Hematopoietic multipotent progenitor cell treated with erythropoietin and hydrocortisone succinate and interleukin-3 and kit ligand, for 4 days (in vitro differentiated cells): ENCODE measurements at regions not wholly inside any gene's neighbourhood (a gene's known extent, or its start where the extent isn't known, plus 50 kb on each side); places are given as distances from the start of the nearest gene placed in this dataset.

Source experiments
- DNase-seq: peaks from one replicate; pipeline ENCODE4 v3.0.0-alpha.2; 2015

DNA sequence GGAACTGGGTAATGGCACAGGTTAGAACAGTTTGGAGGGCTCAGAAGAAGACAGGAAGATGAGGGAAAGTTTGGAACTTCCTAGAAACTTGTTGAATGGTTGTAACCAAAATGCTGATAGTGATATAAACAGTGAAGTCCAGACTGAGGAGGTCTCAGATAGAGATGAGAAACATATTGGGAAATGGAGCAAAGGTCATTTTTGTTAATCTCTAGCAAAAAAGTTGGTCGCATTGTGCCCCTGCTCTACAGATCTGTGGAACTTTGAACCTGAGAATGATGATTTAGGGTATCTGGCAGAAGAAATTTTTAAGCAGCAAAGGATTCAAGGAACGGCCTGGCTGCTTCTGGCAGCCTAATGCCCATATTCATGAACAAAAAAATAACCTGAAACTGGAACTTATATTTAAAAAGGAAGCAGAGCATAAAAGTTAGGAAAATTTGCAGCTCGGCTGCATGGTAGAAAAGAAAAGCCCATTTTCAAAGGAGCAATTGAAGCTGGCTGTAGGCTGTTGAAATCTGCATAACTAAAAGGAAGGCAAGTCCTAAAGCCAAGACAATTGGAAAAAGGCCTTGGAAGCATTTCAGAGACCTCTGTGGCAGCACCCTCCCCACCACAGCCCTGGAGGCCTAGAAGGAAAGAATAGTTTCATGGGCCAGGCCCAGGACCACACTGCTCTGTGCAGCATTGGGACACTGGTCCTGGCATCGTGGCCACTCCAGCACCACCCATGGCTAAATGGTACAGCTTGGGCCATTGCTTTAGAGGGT, 182.6 kb upstream of the CD96 start:
- no peak for DNase-seq

DNA sequence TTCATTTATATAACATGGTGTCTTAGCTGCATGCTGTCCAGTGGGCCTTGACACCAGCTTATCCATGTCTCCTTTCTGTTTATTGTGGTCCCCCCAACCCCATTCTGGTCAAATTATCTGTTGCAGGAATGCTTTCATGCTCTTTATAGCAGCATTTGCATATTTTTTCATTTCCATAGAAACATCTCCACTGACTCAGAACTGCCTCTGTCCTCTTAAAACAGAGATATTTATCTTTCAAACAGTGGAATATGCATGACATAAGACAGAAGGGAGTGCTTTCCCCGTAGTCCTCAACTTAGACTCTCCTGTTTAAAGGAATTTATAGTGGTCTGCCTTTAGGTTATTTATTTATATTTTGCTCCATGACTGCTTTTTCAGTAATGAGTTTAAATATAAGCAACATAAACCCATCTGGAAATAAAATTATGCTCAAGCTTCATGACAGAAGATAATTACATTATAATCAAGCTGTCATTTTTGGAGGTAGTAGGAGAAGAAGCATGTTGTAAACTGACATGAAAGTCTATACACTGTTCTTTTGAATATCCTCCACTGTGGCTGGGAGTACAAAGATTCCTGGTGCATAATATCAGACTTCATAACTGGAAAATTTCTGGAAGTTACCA, 179.5 kb upstream of the CD96 start:
- DNase-seq = no peak

DNA sequence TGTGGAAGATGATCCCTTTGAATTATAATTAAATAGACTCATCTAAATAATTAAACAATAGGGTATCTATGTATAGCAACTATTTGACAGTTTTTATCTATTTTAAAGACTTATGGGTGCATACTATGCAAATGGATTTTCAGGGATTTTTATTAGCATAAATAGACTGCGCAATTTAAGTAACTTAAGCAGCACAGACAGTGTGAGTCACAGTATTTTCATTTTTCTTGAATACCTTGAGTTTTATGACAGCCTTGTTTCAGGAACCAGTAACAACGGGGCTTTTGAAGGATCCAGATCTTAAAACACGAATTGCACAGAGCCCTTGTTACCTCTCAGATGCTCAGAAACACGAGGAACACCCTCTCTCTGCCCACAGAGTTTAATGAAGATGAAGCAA, 175.5 kb upstream of the CD96 start:
- DNase-seq = no peak

DNA sequence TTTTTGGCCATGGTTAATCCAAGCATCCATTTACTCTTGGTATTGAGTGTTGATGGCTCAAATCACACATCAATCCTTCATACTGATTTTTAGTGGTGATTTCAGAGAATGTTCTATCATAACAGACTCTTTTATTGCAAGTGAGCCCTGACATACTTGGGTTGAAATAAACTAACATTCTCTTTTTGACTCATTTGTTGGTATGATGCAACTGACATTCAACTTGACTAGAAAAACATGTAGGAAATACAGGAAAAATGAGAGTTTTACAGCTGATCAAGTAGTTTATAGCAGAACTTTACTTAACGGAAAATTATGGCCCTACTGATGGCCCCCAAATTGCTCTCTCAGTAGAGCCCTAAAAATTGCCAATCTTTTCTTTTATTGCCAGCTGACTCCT, 173.9 kb upstream of the CD96 start:
- no peak for DNase-seq

DNA sequence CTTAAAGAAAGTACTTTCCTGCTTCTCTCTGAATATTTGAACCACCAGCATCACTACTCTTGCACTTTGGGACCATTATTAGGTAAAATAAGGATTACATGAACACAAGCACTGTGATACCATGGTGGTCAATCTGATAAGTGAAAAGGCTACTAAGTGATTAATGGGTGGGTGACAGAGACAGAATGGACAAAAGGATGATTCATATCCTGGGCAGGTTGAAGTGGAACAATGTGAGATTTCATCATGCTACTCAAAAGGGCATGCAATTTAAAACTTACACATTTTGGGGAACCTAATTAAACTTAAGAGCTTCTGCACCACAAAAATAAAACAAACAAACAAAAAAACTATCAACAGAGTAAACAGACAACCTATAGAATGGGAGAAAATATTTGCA, 172.0 kb upstream of the CD96 start:
- no peak for DNase-seq

DNA sequence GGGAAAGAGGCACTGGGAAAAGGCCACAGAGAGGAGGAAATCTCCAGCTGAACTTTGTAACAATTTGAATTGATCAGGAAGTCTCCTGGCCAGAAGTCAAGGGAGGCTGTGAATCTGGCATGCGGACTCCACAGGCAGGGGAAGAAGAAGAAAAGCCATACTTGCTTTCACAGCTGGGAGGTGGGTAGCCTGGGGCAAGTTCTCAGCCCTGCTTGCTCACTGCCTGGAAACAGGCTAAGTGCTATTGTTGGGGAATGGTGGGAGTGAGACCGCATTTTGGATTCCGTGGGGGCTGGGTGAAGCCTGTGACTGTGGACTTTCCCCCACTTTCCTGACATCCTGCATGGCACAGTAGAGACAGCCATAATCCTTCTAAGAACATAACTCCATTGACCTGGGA, 168.8 kb upstream of the CD96 start:
- DNase-seq = no peak

DNA sequence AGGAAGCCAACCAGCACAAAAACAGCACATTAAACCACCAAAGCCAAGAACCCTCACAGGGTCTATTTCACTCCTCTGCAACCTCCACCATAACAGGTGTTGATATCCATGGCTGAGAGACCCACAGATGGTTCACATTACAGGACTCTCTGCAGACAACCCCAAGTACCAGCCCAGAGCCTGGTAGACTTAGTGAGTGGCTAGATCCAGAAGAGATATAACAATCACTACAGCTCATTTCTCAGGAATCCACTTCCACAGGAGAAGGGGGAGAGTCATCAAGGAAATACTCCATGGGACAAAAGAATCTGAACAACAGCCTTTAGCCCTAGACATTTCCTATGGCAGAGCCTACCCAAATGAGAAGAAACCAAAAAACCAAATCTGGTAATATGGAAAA, 168.1 kb upstream of the CD96 start:
- no peak for DNase-seq

DNA sequence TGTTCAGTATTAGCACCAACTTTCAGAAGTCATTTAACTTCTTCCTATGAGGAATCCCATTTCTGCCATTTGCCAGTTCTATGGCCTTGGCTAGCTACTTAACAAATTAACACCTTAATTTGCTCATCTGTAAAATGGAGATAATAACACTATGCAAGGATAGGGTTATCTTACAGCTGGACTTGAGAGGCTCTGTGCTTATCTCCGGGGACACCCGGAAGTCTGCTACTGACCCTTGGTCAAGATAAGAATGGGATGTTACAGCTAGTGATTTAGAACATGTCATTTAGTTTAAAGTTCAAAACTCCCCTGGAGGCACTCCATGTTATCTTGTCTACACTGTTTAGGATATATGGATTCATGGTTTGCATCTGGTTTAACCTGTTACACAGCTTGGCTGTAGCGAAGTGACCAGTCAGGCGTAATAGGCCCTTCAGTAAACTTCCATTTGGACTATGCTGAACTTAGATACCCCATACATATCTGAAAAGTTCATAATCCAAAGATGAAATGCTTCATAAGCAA, 156.0 kb upstream of the CD96 start:
- DNase-seq = peak; percentile 9

DNA sequence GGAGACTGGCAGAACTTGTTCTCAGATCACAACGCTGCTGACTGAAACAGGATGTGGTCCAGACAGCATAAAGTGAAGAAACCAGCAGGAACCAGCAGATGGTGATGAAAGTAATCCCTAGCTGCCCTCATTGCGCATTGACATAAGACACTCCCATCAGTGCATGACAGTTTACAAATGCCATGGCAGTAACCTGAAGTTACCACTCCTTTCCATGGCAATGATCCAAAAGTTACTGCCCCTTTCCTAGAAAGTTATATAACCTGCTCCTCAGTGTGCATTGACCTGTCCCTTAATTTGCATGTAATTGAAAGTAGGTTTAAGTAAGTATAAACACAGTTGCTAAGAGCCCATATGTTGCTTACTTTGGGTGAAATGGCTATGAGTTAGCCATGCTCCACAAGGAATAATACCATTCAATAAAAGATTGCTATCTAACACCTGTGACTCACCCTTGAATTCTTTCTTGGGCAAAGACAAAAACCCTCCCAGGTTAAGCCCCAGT, 149.1 kb upstream of the CD96 start:
- peak; percentile 6 for DNase-seq

DNA sequence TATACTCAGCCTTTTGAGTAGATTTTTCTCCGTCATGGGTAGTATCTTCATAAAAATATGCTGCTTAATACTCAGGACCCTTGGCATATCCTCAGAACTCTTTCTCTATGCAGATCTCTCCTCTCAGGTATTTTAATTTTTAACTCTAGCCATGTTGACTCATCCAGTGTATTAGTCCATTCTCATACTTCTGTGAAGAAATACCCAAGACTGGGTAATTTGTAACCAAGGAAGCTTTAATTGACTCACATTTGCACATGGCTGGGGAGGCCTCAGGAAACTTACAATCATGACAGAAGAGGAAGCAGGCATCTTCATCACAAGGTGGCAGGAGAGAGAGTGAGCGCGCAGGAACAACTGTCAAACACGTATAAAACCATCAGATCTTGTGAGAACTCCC, 129.3 kb upstream of the CD96 start:
- no peak for DNase-seq

DNA sequence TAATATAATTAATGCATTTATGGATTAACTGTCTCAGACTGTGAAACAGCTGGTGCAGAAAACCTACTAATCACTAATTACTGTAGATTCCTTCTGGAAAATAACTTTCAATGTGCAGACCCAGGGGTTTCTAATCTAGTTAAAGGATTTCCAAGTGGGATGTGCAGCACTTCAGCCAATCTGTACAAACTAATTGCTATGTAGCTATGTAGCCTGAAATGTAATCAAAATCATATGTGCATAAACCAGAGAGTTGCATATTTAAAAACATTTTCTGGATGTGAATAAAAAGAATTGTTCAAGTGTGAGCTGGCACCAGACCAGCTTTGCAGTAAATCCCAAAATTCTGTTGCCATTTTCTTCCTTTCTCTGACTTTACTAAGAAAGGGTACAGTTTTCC, 127.5 kb upstream of the CD96 start:
- DNase-seq = no peak

DNA sequence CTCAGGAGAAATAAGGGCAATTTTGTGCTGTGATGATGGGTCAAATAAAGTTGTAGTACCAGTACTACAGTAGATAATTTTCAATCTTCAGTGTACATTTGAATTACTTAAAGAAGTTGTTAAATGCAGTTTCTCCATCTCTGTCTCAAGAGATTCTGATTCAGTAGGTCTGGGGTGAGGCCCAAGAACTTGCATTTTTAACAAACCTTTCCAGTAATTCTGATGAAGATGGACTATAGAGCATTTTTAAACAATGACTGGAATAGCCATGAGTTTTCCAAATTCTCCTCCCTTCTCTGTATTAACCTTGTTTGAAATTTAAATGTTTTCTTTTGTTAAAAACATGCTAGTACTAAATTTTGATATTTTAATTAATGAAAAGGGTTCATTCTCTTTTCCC, 127.0 kb upstream of the CD96 start:
- DNase-seq = no peak

DNA sequence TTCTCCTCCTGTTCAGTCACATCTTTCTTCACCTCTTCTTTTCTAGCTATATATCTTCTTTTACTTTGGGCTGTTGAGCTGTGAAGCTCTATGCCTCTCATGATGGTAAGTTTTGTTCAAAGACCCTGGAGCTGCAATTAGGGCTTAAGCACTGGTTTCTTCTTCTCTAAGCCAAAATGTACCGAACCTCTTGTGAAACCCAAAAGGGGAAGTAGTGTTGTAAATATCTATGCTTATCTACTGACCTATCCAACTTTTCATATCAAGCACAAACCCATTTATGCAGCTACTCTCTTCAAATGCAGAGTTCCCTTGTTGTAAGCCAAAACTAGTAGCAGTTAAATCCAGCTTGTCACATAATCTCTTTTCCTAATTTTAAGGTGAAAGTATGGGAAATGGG, 123.6 kb upstream of the CD96 start:
- peak; percentile 66 for DNase-seq

DNA sequence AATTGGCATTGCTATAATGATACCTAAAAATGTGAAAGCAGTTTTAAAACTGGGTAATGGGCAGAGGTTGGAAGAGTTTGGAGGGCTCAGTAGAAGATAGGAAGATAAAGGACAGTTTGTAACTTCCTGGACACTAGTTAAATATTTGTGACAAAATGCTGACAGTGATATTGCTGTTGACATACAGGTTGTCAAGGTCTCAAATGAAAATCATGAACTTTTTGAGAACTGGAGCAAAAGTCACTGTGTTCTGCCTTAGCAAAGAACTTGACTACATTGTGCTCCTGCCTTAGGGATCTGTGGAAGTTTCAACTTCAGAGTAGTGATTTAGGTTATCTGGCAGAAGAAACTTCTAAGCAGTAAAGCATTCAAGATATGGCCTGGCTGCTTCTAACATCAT, 113.7 kb upstream of the CD96 start:
- no peak for DNase-seq

DNA sequence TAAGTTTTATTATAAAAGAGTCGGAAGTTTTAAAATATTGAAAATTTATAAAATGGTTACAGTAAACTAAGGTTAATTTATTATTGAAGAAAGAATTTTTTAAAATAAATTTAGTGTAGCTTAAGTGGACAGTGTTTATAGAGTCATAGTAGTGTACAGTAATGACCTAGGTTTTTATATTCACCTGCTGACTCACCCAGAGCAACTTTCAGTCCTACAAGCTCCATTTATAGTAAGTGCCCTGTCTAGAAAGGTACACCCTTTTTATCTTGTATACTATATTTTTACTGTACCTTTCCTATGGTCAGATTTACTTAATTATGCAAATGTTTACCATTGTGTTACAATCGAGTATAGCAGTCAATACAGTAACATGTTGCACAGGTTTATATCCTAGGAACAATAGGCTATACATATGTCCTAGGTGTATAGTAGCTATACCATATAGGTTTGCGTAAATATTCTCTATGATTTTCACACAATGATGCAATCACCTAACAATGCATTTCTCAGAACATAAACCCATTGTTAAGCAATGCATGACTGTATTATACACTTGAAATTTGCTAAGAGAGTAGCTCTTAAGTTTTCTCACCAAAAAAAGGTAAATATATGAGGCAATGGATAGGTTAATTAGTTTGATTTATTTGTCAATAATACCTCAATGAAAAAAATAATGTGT, 106.9 kb upstream of the CD96 start:
- no peak for DNase-seq

DNA sequence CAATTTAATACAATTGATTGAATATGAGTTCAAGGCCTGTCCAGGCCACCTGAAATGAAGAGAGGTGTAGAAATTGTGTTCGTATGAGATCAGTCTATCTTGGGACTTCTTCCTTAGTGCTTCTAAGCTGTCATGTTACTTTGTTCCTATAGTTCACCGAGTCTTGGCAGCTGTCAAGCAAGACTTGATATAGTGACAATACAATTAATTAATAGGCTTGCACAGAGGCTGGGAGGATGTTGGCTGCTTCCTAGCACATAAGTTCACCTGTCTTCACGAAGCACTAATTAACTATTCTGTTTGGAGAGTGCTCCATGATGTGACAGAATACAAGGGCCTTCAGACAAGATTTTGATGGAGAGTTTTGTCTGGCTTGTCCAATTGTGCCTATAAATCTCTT, 103.7 kb upstream of the CD96 start:
- DNase-seq = no peak

DNA sequence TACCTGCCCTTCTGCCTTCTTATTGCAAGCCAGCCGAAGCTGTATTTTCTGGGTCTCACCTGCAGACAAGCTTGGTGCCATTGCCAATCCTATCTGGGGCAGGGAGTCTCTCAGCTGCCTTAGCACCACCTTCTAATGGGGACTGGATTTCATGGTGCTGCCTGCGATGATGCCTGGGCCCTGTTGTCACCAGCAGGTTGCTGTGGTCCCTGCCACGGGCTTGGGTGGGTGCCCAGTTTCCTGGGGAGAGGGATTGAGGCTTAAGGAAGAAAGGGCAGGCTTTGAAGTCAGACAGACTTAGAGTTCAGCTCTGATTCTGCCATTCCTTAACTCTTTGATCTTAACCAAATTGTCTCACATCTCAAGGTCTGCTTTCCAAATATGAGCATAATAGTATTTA, 87.4 kb upstream of the CD96 start:
- no peak for DNase-seq

DNA sequence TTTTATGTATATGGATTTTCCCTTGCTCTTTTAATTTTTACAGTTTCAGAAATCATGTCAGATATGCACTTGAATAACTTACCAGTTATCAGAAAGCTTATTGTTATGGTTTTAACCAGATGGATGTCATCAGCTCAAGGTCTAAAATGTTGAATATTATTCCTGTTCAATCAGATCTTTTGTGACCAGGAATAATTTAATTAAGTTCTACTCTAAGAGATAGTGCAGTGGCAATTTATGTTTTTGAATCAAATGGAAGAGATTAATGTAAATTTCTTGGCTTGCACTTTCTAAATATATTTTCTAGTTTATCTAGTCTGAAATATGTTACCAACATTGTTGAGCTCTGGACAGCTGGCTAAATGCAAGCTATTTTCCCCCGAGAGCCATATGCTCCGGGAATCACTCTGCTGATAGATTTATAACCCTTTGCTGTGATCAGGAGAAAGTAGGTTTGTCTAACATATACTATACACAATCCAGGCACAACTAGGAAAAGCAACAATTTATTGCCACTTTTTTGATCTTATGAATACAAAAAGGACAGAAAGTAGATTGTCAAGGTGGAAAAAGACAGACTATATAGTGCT, 76.8 kb upstream of the CD96 start:
- no peak for DNase-seq

DNA sequence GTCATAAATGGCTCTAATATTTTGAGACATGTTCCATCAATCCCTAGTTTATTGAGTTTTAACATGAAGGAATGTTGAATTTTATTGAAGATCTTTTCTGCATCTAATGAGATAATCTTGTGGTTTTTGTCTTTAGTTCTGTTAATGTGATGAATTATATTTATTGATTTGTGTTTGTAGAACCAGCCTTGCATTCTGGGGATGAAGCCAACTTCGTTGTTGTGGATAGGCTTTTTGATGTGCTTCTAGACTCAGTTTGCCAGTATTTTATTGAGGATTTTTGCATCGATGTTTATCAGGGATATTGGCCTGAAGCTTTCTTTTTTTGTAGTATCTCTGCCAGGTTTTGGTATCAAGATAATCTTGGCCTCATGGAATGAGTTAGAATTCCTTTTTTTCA, 72.0 kb upstream of the CD96 start:
- DNase-seq = no peak

DNA sequence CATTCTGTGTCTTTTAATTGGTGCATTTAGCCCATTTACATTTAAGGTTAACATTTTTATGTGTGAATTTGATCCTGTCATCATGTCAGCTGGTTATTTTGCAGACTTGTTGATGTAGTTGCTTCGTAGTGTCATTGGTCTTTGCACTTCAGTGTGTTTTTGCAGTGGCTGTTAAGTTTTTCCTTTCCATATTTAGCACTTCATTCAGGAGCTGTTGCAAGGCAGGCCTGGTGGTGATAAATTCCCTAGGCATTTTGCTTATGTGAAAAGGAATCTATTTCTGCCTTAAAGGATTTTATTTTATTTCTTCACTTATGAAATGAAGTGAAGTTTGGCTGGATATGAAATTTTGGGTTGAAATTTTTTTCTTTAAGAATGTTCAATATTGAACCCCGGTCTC, 70.2 kb upstream of the CD96 start:
- no peak for DNase-seq

DNA sequence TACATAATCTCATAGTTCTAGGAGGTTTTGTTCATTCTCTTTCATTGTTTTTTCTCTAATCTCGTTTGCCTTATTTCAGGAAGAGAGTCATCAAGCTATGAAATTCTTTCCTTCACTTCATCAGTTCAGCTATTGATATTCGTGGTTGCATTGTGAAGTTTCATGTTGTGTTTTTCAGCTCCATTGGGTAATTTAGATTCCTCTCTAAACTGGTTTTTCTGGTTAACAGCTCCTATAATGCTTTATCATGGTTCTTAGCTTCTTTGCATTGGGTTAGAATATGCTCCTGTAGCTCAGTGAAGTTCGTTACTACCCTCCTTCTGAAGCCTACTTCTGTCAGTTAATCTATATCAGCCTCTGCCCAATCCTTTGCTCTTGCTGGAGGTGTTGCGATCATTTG, 69.4 kb upstream of the CD96 start:
- DNase-seq = no peak

DNA sequence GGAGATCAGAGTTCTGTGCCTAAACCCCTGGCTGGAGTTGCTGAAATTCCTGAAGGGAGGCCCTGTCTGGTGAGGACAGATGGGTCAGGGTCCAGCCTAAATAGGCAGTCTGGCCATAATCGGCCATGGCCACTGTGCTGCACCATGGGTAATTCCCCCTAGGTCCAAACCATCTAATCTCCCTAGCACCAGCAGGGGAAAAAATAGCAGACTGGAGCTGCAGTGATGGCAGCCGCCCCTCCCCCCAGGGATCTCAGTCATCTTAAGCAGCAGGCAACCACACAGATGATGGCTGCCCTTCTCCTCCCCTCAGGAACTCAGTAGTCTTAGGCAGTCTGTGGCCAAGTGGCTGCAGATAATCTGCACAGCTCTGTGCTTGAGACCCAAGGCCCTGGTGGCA, 68.4 kb upstream of the CD96 start:
- peak; percentile 3 for DNase-seq

DNA sequence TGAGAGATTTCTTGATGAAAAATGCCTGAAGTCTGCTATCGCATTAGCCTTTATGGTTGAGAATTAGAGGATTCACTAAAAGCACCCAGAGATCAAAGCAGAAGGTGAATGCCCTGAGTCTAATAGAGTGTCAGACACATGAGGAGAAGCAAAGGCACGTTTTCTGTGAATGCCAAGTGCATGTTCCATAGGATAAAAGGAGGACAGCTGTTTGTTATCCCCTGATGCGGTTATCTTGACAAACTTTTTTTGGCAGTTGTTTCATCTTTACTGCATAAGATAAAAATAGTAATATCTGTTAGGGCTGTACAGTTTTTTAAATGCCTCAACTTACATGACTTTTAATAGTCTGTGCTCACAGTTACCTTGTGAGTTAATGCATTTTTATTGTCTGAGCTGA, 65.3 kb upstream of the CD96 start:
- no peak for DNase-seq

DNA sequence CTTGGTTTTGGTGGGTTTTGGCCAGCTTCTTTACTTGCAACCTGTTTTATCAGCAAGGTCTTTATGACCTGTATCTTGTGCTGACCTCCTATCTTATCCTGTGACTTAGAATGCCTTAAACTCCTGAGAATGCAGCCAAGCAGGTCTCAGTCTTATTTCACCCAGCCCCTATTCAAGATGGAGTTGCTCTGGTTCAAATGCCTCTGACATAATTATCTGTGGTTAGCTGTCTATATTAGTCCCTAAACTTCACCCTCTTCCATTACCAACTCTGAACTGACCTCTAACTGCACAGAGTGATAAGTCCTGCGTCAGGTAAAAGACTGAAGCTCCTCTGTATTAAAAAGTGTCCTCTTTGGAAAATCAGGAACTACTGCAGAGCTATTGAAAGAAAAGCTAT, 61.9 kb upstream of the CD96 start:
- no peak for DNase-seq
